ENCODE measurements at regions not wholly inside any gene's neighbourhood (a gene's known extent, or its start where the extent isn't known, plus 50 kb on each side); places are given as distances from the start of the nearest gene placed in this dataset.

- Histone ChIP-seq H2BK15ac (replicated peaks; ENCODE audit: low read depth) (no peak overlapping the region), H2BK120ac (ENCODE audit: low read depth, low read length) (peak overlapping the region; percentile 51), H4K8ac (ENCODE audit: low read depth, low read length) (no peak overlapping the region), H3K23ac (ENCODE audit: low read length) (no peak overlapping the region), H3K79me1 (ENCODE audit: low read length) (no peaks in the 10 kb centered on the region), H3K79me2 (ENCODE audit: control insufficient read depth, insufficient read depth, low read length) (no peaks in the 10 kb centered on the region), H3K56ac (ENCODE audit: low read length) (peak overlapping the region; percentile 75), H3K4me3 (ENCODE audit: low read length) (no peak overlapping the region), H3K27me3 (ENCODE audit: insufficient read depth, low read length, poor library complexity) (no peaks in the 10 kb centered on the region), H3K36me3 (ENCODE audit: control insufficient read depth, insufficient read depth, low read length) (no peaks in the 10 kb centered on the region), H4K5ac (ENCODE audit: low read length) (peak overlapping the region; percentile 38), H3K4ac (ENCODE audit: low read depth, low read length) (no peak overlapping the region), H3K18ac (ENCODE audit: low read length) (no peak overlapping the region), H3K9ac (ENCODE audit: low read length) (no peak overlapping the region), H2BK5ac (ENCODE audit: low read length) (peak overlapping the region; percentile 74), H2AK5ac (ENCODE audit: low read length) (no peak overlapping the region), H3K27ac (ENCODE audit: low read depth, low read length) (no peak overlapping the region), H3K4me2 (ENCODE audit: low read length) (no peak overlapping the region), H3K4me1 (ENCODE audit: control insufficient read depth, low read depth, low read length) (peaks cover 5% of the 10 kb centered on the region)
- WGBS (ENCODE audit: extremely low coverage, insufficient coverage, low lambda C conversion rate): no CpG with 5 or more reads among the region's 1 CpG
- DNase-seq: no peak
These were observed 308.0 kb upstream of the ZC3H12C start for GRCh38 chr11:109785198-109785597.

GRCh38 chr11:109785714-109786113 lies 307.5 kb upstream of the ZC3H12C start:
- H3K4me3 ChIP-seq (ENCODE audit: low read length): no peak overlapping the region
- peak overlapping the region; percentile 28 for H3K9ac ChIP-seq (ENCODE audit: low read length)
- H2BK120ac ChIP-seq (ENCODE audit: low read depth, low read length): no peak overlapping the region
- H3K4ac ChIP-seq (ENCODE audit: low read depth, low read length): no peak overlapping the region
- H3K56ac ChIP-seq (ENCODE audit: low read length): no peak overlapping the region
- H3K18ac ChIP-seq (ENCODE audit: low read length): no peak overlapping the region
- no peak overlapping the region for H3K23ac ChIP-seq (ENCODE audit: low read length)
- H2BK5ac ChIP-seq (ENCODE audit: low read length): peak overlapping the region; percentile 18
- no peak overlapping the region for H3K4me2 ChIP-seq (ENCODE audit: low read length)
- no peak for DNase-seq
- no peak overlapping the region for H4K8ac ChIP-seq (ENCODE audit: low read depth, low read length)
- no peaks in the 10 kb centered on the region for H3K79me2 ChIP-seq (ENCODE audit: control insufficient read depth, insufficient read depth, low read length)
- no peak overlapping the region for H4K5ac ChIP-seq (ENCODE audit: low read length)
- no peak overlapping the region for H2AK5ac ChIP-seq (ENCODE audit: low read length)
- H3K27ac ChIP-seq (ENCODE audit: low read depth, low read length): no peak overlapping the region
- no peak overlapping the region for H2BK15ac ChIP-seq (replicated peaks; ENCODE audit: low read depth)
- WGBS (ENCODE audit: extremely low coverage, insufficient coverage, low lambda C conversion rate): no CpG with 5 or more reads among the region's 4 CpGs
- H3K36me3 ChIP-seq (ENCODE audit: control insufficient read depth, insufficient read depth, low read length): no peaks in the 10 kb centered on the region
- peaks cover 5% of the 10 kb centered on the region for H3K4me1 ChIP-seq (ENCODE audit: control insufficient read depth, low read depth, low read length)
- no peaks in the 10 kb centered on the region for H3K27me3 ChIP-seq (ENCODE audit: insufficient read depth, low read length, poor library complexity)
- H3K79me1 ChIP-seq (ENCODE audit: low read length): no peaks in the 10 kb centered on the region

GRCh38 chr11:109788948-109789490 lies 304.2 kb upstream of the ZC3H12C start:
- peak; percentile 91 for DNase-seq
- Histone ChIP-seq H4K5ac (ENCODE audit: low read length) (no peak overlapping the region), H3K4me1 (ENCODE audit: control insufficient read depth, low read depth, low read length) (no peaks in the 10 kb centered on the region), H2BK15ac (replicated peaks; ENCODE audit: low read depth) (no peak overlapping the region), H3K23ac (ENCODE audit: low read length) (no peak overlapping the region), H3K27me3 (ENCODE audit: insufficient read depth, low read length, poor library complexity) (no peaks in the 10 kb centered on the region), H3K56ac (ENCODE audit: low read length) (peak overlapping the region; percentile 72), H3K4me3 (ENCODE audit: low read length) (no peak overlapping the region), H3K18ac (ENCODE audit: low read length) (peak overlapping the region; percentile 52), H4K8ac (ENCODE audit: low read depth, low read length) (no peak overlapping the region), H2AK5ac (ENCODE audit: low read length) (no peak overlapping the region), H3K79me1 (ENCODE audit: low read length) (no peaks in the 10 kb centered on the region), H3K36me3 (ENCODE audit: control insufficient read depth, insufficient read depth, low read length) (no peaks in the 10 kb centered on the region), H3K79me2 (ENCODE audit: control insufficient read depth, insufficient read depth, low read length) (no peaks in the 10 kb centered on the region), H2BK120ac (ENCODE audit: low read depth, low read length) (peak overlapping the region; percentile 35), H3K4me2 (ENCODE audit: low read length) (no peak overlapping the region), H2BK5ac (ENCODE audit: low read length) (peak overlapping the region; percentile 96), H3K27ac (ENCODE audit: low read depth, low read length) (peak overlapping the region; percentile 69), H3K9ac (ENCODE audit: low read length) (peak overlapping the region; percentile 39), H3K4ac (ENCODE audit: low read depth, low read length) (peak overlapping the region; percentile 31)
- WGBS (ENCODE audit: extremely low coverage, insufficient coverage, low lambda C conversion rate): no CpG with 5 or more reads among the region's 6 CpGs

GRCh38 chr11:109789901-109790300 lies 303.3 kb upstream of the ZC3H12C start:
- Histone ChIP-seq H3K27me3 (ENCODE audit: insufficient read depth, low read length, poor library complexity) (no peaks in the 10 kb centered on the region), H3K4me2 (ENCODE audit: low read length) (no peak overlapping the region), H3K4me3 (ENCODE audit: low read length) (no peak overlapping the region), H4K8ac (ENCODE audit: low read depth, low read length) (no peak overlapping the region), H3K4me1 (ENCODE audit: control insufficient read depth, low read depth, low read length) (no peaks in the 10 kb centered on the region), H2AK5ac (ENCODE audit: low read length) (no peak overlapping the region), H3K56ac (ENCODE audit: low read length) (no peak overlapping the region), H3K23ac (ENCODE audit: low read length) (no peak overlapping the region), H3K4ac (ENCODE audit: low read depth, low read length) (no peak overlapping the region), H3K9ac (ENCODE audit: low read length) (no peak overlapping the region), H3K79me1 (ENCODE audit: low read length) (no peaks in the 10 kb centered on the region), H4K5ac (ENCODE audit: low read length) (no peak overlapping the region), H3K18ac (ENCODE audit: low read length) (no peak overlapping the region), H2BK15ac (replicated peaks; ENCODE audit: low read depth) (no peak overlapping the region), H3K79me2 (ENCODE audit: control insufficient read depth, insufficient read depth, low read length) (no peaks in the 10 kb centered on the region), H3K36me3 (ENCODE audit: control insufficient read depth, insufficient read depth, low read length) (no peaks in the 10 kb centered on the region), H2BK120ac (ENCODE audit: low read depth, low read length) (no peak overlapping the region), H2BK5ac (ENCODE audit: low read length) (no peak overlapping the region), H3K27ac (ENCODE audit: low read depth, low read length) (peak overlapping the region; percentile 1)
- WGBS (ENCODE audit: extremely low coverage, insufficient coverage, low lambda C conversion rate): no CpG with 5 or more reads among the region's 1 CpG
- DNase-seq: peak; percentile 90

- H3K4me3 ChIP-seq (ENCODE audit: low read length): no peak overlapping the region
- no peak overlapping the region for H3K9ac ChIP-seq (ENCODE audit: low read length)
- peak overlapping the region; percentile 94 for H2BK15ac ChIP-seq (replicated peaks; ENCODE audit: low read depth)
- H3K79me1 ChIP-seq (ENCODE audit: low read length): no peaks in the 10 kb centered on the region
- peak overlapping the region; percentile 56 for H3K18ac ChIP-seq (ENCODE audit: low read length)
- H3K4me2 ChIP-seq (ENCODE audit: low read length): no peak overlapping the region
- peak overlapping the region; percentile 78 for H2BK120ac ChIP-seq (ENCODE audit: low read depth, low read length)
- H4K5ac ChIP-seq (ENCODE audit: low read length): no peak overlapping the region
- no peak overlapping the region for H3K23ac ChIP-seq (ENCODE audit: low read length)
- H3K4ac ChIP-seq (ENCODE audit: low read depth, low read length): no peak overlapping the region
- WGBS (ENCODE audit: extremely low coverage, insufficient coverage, low lambda C conversion rate): no CpG with 5 or more reads among the region's 2 CpGs
- H3K27ac ChIP-seq (ENCODE audit: low read depth, low read length): no peak overlapping the region
- H2BK5ac ChIP-seq (ENCODE audit: low read length): peak overlapping the region; percentile 65
- DNase-seq: no peak
- no peaks in the 10 kb centered on the region for H3K79me2 ChIP-seq (ENCODE audit: control insufficient read depth, insufficient read depth, low read length)
- H3K56ac ChIP-seq (ENCODE audit: low read length): peak overlapping the region; percentile 8
- H4K8ac ChIP-seq (ENCODE audit: low read depth, low read length): no peak overlapping the region
- no peaks in the 10 kb centered on the region for H3K4me1 ChIP-seq (ENCODE audit: control insufficient read depth, low read depth, low read length)
- no peaks in the 10 kb centered on the region for H3K36me3 ChIP-seq (ENCODE audit: control insufficient read depth, insufficient read depth, low read length)
- H3K27me3 ChIP-seq (ENCODE audit: insufficient read depth, low read length, poor library complexity): no peaks in the 10 kb centered on the region
- H2AK5ac ChIP-seq (ENCODE audit: low read length): peak overlapping the region; percentile 25
These were observed 301.9 kb upstream of the ZC3H12C start for GRCh38 chr11:109791337-109791736.

GRCh38 chr11:109794501-109794900 lies 298.7 kb upstream of the ZC3H12C start:
- Histone ChIP-seq H2BK120ac (ENCODE audit: low read depth, low read length) (no peak overlapping the region), H3K4me2 (ENCODE audit: low read length) (no peak overlapping the region), H2BK15ac (replicated peaks; ENCODE audit: low read depth) (no peak overlapping the region), H3K56ac (ENCODE audit: low read length) (no peak overlapping the region), H4K5ac (ENCODE audit: low read length) (no peak overlapping the region), H3K27me3 (ENCODE audit: insufficient read depth, low read length, poor library complexity) (no peaks in the 10 kb centered on the region), H4K8ac (ENCODE audit: low read depth, low read length) (no peak overlapping the region), H3K18ac (ENCODE audit: low read length) (peak overlapping the region; percentile 55), H3K4me1 (ENCODE audit: control insufficient read depth, low read depth, low read length) (no peaks in the 10 kb centered on the region), H3K4me3 (ENCODE audit: low read length) (no peak overlapping the region), H3K23ac (ENCODE audit: low read length) (no peak overlapping the region), H3K79me2 (ENCODE audit: control insufficient read depth, insufficient read depth, low read length) (no peaks in the 10 kb centered on the region), H3K27ac (ENCODE audit: low read depth, low read length) (no peak overlapping the region), H2AK5ac (ENCODE audit: low read length) (no peak overlapping the region), H3K9ac (ENCODE audit: low read length) (no peak overlapping the region), H2BK5ac (ENCODE audit: low read length) (no peak overlapping the region), H3K79me1 (ENCODE audit: low read length) (no peaks in the 10 kb centered on the region), H3K36me3 (ENCODE audit: control insufficient read depth, insufficient read depth, low read length) (no peaks in the 10 kb centered on the region), H3K4ac (ENCODE audit: low read depth, low read length) (no peak overlapping the region)
- DNase-seq: no peak
- no CpG with 5 or more reads among the region's 3 CpGs for WGBS (ENCODE audit: extremely low coverage, insufficient coverage, low lambda C conversion rate)

All from mesendoderm (in vitro differentiated cells).